ENCODE measurements at regions not wholly inside any gene's neighbourhood (a gene's known extent, or its start where the extent isn't known, plus 50 kb on each side); places are given as distances from the start of the nearest gene placed in this dataset.
"Not testable (repeated sequence)": the region's sequence is repeated elsewhere in the genome, so short reads cannot be mapped to it uniquely, and the experiment has no call there.

DNA sequence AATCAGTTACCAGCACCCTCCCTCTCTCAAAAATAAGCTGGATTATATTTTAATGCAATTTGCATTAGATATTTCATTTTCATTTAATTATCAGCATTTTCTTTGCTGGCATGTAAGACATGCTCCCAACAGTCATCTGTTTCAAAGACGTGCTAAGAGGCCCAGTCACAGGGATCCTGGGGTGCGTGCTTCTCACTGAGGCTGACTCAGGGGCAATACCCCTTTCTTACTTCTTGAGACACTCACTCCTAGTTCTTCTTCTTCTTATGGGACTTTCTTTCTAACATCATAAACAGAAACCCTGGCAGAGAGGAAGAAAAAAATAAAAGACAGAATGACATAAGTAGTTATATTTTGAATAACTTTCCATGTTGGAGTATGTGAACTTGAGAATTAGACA, 372.1 kb upstream of the MEX3C start:
- no peaks in the 10 kb centered on the region for H3K9me2 ChIP-seq (replicated peaks; ENCODE audit: low read length)
- H2AFZ ChIP-seq (ENCODE audit: low read length): no peak overlapping the region
- DNase-seq (no peak), ATAC-seq (no peak)
- no peak overlapping the region for H3K27ac ChIP-seq (ENCODE audit: low read length)
- H3K79me2 ChIP-seq (ENCODE audit: low read length): no peaks in the 10 kb centered on the region
- no peaks in the 10 kb centered on the region for H3K9me3 ChIP-seq (ENCODE audit: low read length)
- no peaks in the 10 kb centered on the region for H3F3A ChIP-seq (ENCODE audit: low read length, unreplicated experiment)
- H3K9ac ChIP-seq (ENCODE audit: low read length): no peak overlapping the region
- no peak overlapping the region for H3K4me2 ChIP-seq (ENCODE audit: low read length)
- CTCF ChIA-PET: no interaction called here
- H3K4me3 ChIP-seq (ENCODE audit: low read length): no peak overlapping the region
- POLR2A ChIA-PET (ENCODE audit: unreplicated experiment): no interaction called here
- BruUV-seq (replicated peaks): no TSS peak
- H4K20me1 ChIP-seq (ENCODE audit: low read length): no peaks in the 10 kb centered on the region
- no peaks in the 10 kb centered on the region for H3K36me3 ChIP-seq (ENCODE audit: low read depth, low read length)
- intact Hi-C loops (cut with micrococcal nuclease): no loop called here
- H3K4me1 ChIP-seq (ENCODE audit: insufficient read depth, low read length): no peaks in the 10 kb centered on the region
- no peaks in the 10 kb centered on the region for H3K27me3 ChIP-seq (ENCODE audit: low read length)
- TF ChIP-seq, protein P1, sequence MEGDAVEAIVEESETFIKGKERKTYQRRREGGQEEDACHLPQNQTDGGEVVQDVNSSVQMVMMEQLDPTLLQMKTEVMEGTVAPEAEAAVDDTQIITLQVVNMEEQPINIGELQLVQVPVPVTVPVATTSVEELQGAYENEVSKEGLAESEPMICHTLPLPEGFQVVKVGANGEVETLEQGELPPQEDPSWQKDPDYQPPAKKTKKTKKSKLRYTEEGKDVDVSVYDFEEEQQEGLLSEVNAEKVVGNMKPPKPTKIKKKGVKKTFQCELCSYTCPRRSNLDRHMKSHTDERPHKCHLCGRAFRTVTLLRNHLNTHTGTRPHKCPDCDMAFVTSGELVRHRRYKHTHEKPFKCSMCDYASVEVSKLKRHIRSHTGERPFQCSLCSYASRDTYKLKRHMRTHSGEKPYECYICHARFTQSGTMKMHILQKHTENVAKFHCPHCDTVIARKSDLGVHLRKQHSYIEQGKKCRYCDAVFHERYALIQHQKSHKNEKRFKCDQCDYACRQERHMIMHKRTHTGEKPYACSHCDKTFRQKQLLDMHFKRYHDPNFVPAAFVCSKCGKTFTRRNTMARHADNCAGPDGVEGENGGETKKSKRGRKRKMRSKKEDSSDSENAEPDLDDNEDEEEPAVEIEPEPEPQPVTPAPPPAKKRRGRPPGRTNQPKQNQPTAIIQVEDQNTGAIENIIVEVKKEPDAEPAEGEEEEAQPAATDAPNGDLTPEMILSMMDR (conservative IDR thresholded peaks at IDR 0.05; ENCODE audit: low read depth, low read length): no peak
- TF ChIP-seq EZH2phosphoT487 (IDR thresholded peaks at IDR 0.05; ENCODE audit: borderline replicate concordance, low read length) (no peak), EZH2 (IDR thresholded peaks at IDR 0.05; ENCODE audit: low read length, unreplicated experiment) (no peak)

DNA sequence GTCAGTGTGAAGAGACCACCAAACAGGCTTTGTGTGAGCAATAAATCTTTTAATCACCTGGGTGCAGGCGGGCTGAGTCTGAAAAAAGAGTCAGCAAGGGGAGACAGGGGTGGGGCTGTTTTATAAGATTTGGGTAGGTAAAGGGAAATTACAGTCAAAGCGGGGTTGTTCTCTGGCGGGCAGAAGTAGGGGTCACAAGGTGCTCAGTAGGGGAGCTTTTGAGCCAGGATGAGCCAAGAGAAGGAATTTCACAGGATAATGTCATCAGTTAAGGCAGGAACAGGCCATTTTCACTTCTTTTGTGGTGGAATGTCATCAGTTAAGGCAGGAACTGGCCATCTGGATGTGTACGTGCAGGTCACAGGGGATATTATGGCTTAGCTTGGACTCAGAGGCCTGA, 372.6 kb upstream of the MEX3C start:
- POLR2A ChIA-PET (ENCODE audit: unreplicated experiment): not testable (repeated sequence)

DNA sequence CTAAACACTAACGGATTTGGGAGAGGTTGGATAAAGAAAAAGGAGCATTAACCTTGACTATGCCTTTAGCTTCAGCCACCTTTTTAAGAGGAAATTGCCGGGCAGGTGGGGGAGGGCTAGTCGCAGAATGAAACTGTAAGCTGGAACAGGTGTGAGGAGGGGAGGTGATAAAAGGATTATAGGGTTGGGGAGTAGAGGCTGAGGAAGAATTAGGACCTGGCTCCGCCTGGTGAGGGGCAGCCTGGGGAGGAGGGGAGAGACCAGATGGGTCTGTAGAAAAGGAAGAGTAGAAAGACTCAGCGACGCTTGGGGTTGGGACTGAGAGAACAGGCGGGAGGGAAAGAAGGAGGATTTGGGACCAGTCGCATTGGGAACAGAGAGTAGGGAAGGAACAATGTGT, 376.4 kb upstream of the MEX3C start:
- H3K4me2 ChIP-seq (ENCODE audit: low read length); H2AFZ ChIP-seq (ENCODE audit: low read length); H3K9me2 ChIP-seq (replicated peaks; ENCODE audit: low read length); ATAC-seq; H3K36me3 ChIP-seq (ENCODE audit: low read depth, low read length); H3K9ac ChIP-seq (ENCODE audit: low read length); H3K4me3 ChIP-seq (ENCODE audit: low read length); BruUV-seq (replicated peaks); intact Hi-C loops (cut with micrococcal nuclease); H3F3A ChIP-seq (ENCODE audit: low read length, unreplicated experiment); CTCF ChIA-PET; H3K79me2 ChIP-seq (ENCODE audit: low read length); H3K27ac ChIP-seq (ENCODE audit: low read length); DNase-seq; POLR2A ChIA-PET (ENCODE audit: unreplicated experiment); H3K27me3 ChIP-seq (ENCODE audit: low read length); H3K4me1 ChIP-seq (ENCODE audit: insufficient read depth, low read length); H4K20me1 ChIP-seq (ENCODE audit: low read length); H3K9me3 ChIP-seq (ENCODE audit: low read length): not testable (repeated sequence)

More for the DNA sequence above, 372.6 kb upstream of the MEX3C start:
- ATAC-seq; H3K9ac ChIP-seq (ENCODE audit: low read length); H3K9me3 ChIP-seq (ENCODE audit: low read length); H3K27ac ChIP-seq (ENCODE audit: low read length); H3K4me3 ChIP-seq (ENCODE audit: low read length); CTCF ChIA-PET; H4K20me1 ChIP-seq (ENCODE audit: low read length); intact Hi-C loops (cut with micrococcal nuclease); DNase-seq; H3K4me2 ChIP-seq (ENCODE audit: low read length); H2AFZ ChIP-seq (ENCODE audit: low read length); H3K36me3 ChIP-seq (ENCODE audit: low read depth, low read length); BruUV-seq (replicated peaks); H3F3A ChIP-seq (ENCODE audit: low read length, unreplicated experiment); H3K9me2 ChIP-seq (replicated peaks; ENCODE audit: low read length); H3K79me2 ChIP-seq (ENCODE audit: low read length); H3K4me1 ChIP-seq (ENCODE audit: insufficient read depth, low read length); H3K27me3 ChIP-seq (ENCODE audit: low read length): not testable (repeated sequence)

DNA sequence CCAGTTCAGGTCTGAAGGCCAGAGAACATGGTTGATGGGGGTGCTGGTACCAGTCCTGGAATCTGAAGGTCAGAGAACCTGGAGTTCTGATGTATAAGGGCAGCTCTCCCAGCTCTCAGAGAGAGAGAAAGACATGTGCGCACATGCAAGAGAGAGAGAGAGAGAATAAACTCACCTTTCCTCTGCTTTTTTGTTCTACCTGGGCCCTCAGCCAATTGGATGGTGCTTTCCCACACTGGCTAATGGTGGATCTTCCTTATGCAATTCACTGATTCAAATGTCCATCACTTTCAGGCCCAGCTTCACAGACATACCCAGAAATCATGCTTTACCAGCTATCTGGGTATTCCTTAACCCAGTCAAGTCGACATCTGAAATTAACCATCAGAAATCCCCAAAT, 377.7 kb upstream of the MEX3C start:
- Histone ChIP-seq H3K79me2 (ENCODE audit: low read length) (no peaks in the 10 kb centered on the region), H3K27me3 (ENCODE audit: low read length) (no peaks in the 10 kb centered on the region), H3K36me3 (ENCODE audit: low read depth, low read length) (no peaks in the 10 kb centered on the region), H4K20me1 (ENCODE audit: low read length) (no peaks in the 10 kb centered on the region), H2AFZ (ENCODE audit: low read length) (no peak overlapping the region), H3K27ac (ENCODE audit: low read length) (no peak overlapping the region), H3K9ac (ENCODE audit: low read length) (no peak overlapping the region), H3K9me3 (ENCODE audit: low read length) (no peaks in the 10 kb centered on the region), H3F3A (ENCODE audit: low read length, unreplicated experiment) (no peaks in the 10 kb centered on the region), H3K9me2 (replicated peaks; ENCODE audit: low read length) (no peaks in the 10 kb centered on the region), H3K4me1 (ENCODE audit: insufficient read depth, low read length) (no peaks in the 10 kb centered on the region), H3K4me2 (ENCODE audit: low read length) (no peak overlapping the region), H3K4me3 (ENCODE audit: low read length) (no peak overlapping the region)
- TF ChIP-seq, protein P1 (conservative IDR thresholded peaks at IDR 0.05; ENCODE audit: low read depth, low read length): no peak
- TF ChIP-seq EZH2phosphoT487 (IDR thresholded peaks at IDR 0.05; ENCODE audit: borderline replicate concordance, low read length) (no peak), EZH2 (IDR thresholded peaks at IDR 0.05; ENCODE audit: low read length, unreplicated experiment) (no peak)
- DNase-seq (no peak), ATAC-seq (no peak)
- no TSS peak for BruUV-seq (replicated peaks)
- CTCF ChIA-PET: no interaction called here
- intact Hi-C loops (cut with micrococcal nuclease): no loop called here
- POLR2A ChIA-PET (ENCODE audit: unreplicated experiment): no interaction called here
